ENCODE measurements at regions not wholly inside any gene's neighbourhood (a gene's known extent, or its start where the extent isn't known, plus 50 kb on each side); places are given as distances from the start of the nearest gene placed in this dataset.

DNA sequence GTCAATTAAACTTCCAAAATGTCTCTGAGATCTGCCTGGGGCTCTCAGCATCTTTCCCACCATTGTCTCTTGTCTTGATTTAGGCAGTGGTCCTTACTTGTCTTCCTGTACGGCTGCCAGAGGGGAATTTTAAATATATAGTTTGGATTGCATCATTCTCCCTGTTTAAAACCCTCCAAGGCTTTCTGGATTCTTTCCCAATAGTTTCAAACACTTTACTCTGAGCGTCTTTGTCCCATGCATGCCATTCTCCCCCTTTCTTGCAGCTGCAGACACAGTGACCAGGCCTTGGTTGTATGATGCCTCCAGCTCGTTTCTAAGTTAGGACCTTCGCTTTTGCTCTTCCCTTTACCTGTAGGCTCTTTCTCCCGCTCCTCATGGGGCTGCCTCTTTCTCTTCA, 323.3 kb upstream of the CTNNB1 start:
- Mint-ChIP-seq H3K36me3 (ENCODE audit: insufficient read depth, unreplicated experiment) (no peaks in the 10 kb centered on the region), H3K27me3 (ENCODE audit: unreplicated experiment) (no peaks in the 10 kb centered on the region), H3K4me3 (ENCODE audit: low read depth, unreplicated experiment) (no peak overlapping the region), H3K27ac (ENCODE audit: unreplicated experiment) (no peak overlapping the region), H3K9me3 (ENCODE audit: low read depth, unreplicated experiment) (peaks cover 2% of the 10 kb centered on the region), H3K4me1 (ENCODE audit: low read depth, unreplicated experiment) (no peaks in the 10 kb centered on the region)
- no TSS peak for BruUV-seq (replicated peaks)
- intact Hi-C loops (cut with micrococcal nuclease; ENCODE audit: unreplicated experiment) = no loop called here
- TF ChIP-seq, protein P1, sequence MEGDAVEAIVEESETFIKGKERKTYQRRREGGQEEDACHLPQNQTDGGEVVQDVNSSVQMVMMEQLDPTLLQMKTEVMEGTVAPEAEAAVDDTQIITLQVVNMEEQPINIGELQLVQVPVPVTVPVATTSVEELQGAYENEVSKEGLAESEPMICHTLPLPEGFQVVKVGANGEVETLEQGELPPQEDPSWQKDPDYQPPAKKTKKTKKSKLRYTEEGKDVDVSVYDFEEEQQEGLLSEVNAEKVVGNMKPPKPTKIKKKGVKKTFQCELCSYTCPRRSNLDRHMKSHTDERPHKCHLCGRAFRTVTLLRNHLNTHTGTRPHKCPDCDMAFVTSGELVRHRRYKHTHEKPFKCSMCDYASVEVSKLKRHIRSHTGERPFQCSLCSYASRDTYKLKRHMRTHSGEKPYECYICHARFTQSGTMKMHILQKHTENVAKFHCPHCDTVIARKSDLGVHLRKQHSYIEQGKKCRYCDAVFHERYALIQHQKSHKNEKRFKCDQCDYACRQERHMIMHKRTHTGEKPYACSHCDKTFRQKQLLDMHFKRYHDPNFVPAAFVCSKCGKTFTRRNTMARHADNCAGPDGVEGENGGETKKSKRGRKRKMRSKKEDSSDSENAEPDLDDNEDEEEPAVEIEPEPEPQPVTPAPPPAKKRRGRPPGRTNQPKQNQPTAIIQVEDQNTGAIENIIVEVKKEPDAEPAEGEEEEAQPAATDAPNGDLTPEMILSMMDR (IDR thresholded peaks at IDR 0.05; ENCODE audit: unreplicated experiment) = no peak
- DNase-seq = no peak
- CTCF ChIA-PET = no interaction called here

DNA sequence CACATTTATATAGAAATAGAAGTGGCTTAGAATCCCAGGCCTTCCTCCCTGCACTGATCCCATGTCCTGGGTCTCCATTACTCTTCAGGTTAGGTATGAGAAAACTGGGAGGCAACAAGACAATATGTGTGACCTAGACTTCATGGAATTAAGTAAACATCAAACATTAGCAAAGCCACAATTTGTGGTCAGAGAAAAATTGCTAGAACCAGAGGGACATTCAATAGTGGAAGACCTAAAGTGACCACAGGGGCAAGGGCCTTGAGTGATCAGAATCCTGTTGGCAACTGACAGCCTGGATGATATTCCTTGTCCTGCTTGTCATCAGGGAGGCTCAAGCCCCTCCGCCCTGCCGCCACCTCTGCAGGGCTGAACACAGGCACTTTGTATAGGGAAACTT, 322.8 kb upstream of the CTNNB1 start:
- CTCF ChIA-PET = no interaction called here
- Mint-ChIP-seq H3K36me3 (ENCODE audit: insufficient read depth, unreplicated experiment) (no peaks in the 10 kb centered on the region), H3K27me3 (ENCODE audit: unreplicated experiment) (no peaks in the 10 kb centered on the region), H3K9me3 (ENCODE audit: low read depth, unreplicated experiment) (peaks cover 2% of the 10 kb centered on the region), H3K27ac (ENCODE audit: unreplicated experiment) (no peak overlapping the region), H3K4me1 (ENCODE audit: low read depth, unreplicated experiment) (no peaks in the 10 kb centered on the region), H3K4me3 (ENCODE audit: low read depth, unreplicated experiment) (no peak overlapping the region)
- intact Hi-C loops (cut with micrococcal nuclease; ENCODE audit: unreplicated experiment) = no loop called here
- BruUV-seq (replicated peaks) = no TSS peak
- no peak for DNase-seq
- TF ChIP-seq, protein P1 (IDR thresholded peaks at IDR 0.05; ENCODE audit: unreplicated experiment) = no peak

DNA sequence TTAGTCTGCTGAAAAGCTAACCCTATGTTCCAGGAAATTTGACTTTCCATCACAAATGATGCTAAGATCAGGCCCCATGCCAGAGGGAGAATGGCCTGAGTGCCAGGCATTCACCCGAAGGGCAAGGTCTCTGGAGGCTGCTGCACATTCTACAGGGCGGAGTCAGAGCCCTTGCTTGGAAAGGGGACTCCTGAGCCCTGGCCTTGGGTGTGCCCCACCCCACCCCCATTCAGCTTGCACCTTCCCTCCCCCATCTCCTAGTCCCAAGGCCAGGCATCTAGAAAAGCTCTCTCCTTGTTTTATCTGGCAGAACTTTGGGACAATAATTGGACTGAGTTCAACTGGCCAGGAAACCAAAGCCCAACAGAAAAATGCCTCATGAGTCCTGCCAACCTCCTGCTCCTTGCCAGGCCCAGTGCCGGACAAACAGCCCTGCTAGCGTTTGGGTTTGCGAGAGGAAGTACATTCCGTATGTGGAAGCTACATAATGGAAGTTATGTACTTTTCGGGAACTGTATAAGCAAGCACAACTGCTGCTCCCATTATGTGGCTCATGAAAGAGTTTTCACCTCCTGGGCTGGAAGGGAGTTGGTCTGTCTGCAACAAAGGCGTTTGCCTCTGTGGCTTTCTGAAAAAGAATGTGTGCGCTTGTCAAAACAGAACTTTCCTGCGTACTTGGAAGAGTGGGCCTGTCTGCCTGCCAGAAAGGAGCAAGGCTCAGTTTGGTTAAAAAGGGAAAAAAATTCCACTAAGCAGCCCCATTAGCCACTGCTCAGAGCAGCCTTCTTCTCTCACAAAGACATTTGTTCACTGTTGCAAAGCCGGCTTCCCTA, 321.5 kb upstream of the CTNNB1 start:
- intact Hi-C loops (cut with micrococcal nuclease; ENCODE audit: unreplicated experiment) = no loop called here
- peaks cover 2% of the 10 kb centered on the region for H3K9me3 Mint-ChIP-seq (ENCODE audit: low read depth, unreplicated experiment)
- H3K4me1 Mint-ChIP-seq (ENCODE audit: low read depth, unreplicated experiment) = no peaks in the 10 kb centered on the region

DNA sequence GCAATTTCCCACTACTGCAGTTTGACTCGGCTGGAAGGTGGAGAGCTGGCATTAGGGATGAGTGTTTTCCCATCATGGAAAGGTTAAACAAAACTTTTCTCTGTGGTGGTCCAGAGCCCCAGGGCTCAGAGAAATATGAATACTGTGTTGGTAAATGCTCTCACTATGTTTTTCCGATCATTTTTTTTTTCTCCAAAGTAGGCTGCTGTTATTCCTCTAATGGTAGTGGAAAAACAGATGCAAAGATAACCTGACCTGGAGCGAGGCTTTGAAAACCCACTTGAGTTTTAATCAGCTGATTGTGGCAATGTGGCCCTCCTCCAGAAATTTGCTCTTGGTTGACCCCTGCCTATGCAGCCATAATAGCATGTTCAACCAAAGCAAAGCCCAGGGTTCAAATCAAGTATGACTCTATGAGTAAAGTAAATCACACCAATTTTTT, 320.8 kb upstream of the CTNNB1 start:
- DNase-seq = no peak
- CTCF ChIA-PET = no interaction called here
- H3K4me3 Mint-ChIP-seq (ENCODE audit: low read depth, unreplicated experiment) = no peak overlapping the region
- peaks cover 2% of the 10 kb centered on the region for H3K9me3 Mint-ChIP-seq (ENCODE audit: low read depth, unreplicated experiment)
- BruUV-seq (replicated peaks) = no TSS peak
- no peaks in the 10 kb centered on the region for H3K36me3 Mint-ChIP-seq (ENCODE audit: insufficient read depth, unreplicated experiment)
- H3K27ac Mint-ChIP-seq (ENCODE audit: unreplicated experiment) = no peak overlapping the region
- TF ChIP-seq, protein P1 (IDR thresholded peaks at IDR 0.05; ENCODE audit: unreplicated experiment) = no peak
- intact Hi-C loops (cut with micrococcal nuclease; ENCODE audit: unreplicated experiment) = no loop called here
- H3K27me3 Mint-ChIP-seq (ENCODE audit: unreplicated experiment) = no peaks in the 10 kb centered on the region
- no peaks in the 10 kb centered on the region for H3K4me1 Mint-ChIP-seq (ENCODE audit: low read depth, unreplicated experiment)

More for the DNA sequence above, 321.5 kb upstream of the CTNNB1 start:
- BruUV-seq (replicated peaks) = no TSS peak
- TF ChIP-seq, protein P1 (IDR thresholded peaks at IDR 0.05; ENCODE audit: unreplicated experiment) = no peak
- Mint-ChIP-seq H3K27me3 (ENCODE audit: unreplicated experiment) (no peaks in the 10 kb centered on the region), H3K36me3 (ENCODE audit: insufficient read depth, unreplicated experiment) (no peaks in the 10 kb centered on the region), H3K4me3 (ENCODE audit: low read depth, unreplicated experiment) (no peak overlapping the region), H3K27ac (ENCODE audit: unreplicated experiment) (no peak overlapping the region)
- CTCF ChIA-PET = no interaction called here
- DNase-seq = no peak

Measured in Calu3 (cell line).